ENCODE measurements at regions not wholly inside any gene's neighbourhood (a gene's known extent, or its start where the extent isn't known, plus 50 kb on each side); places are given as distances from the start of the nearest gene placed in this dataset.

DNA sequence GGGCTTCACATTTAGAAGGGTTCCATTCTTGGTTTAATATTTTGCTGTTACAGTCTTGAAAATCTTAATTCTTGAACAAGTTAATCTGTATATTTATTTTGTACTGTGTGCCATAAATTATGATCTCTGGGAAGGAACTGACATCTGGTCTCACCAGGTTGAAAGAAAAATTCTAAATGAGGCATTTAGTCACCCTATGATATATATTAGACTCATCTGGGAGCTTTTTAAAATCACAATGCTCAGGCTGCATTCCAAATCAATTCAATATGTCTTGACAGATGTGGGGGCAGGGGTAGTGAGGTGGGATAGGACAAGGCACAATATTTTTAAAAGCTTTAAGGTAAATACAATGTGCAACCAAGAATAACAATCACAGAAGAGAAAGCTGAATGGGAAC is 569.2 kb downstream of the PRR16 start:
- POLR2A ChIA-PET: no interaction called here
- BruUV-seq (replicated peaks): no TSS peak
- Histone ChIP-seq H3K4me2 (ENCODE audit: insufficient read depth, low read length) (no peak overlapping the region), H3K36me3 (ENCODE audit: control insufficient read depth, insufficient read depth, low read length) (no peaks in the 10 kb centered on the region), H3K4me3 (no peak overlapping the region), H2AFZ (ENCODE audit: low read depth, low read length) (no peak overlapping the region), H3K9me3 (replicated peaks; ENCODE audit: control insufficient read depth, insufficient read depth, low read depth, low read length) (no peaks in the 10 kb centered on the region), H3K4me1 (replicated peaks in 1 of 2; ENCODE audit: control insufficient read depth in 2 of 2, insufficient read depth in 2 of 2, low read length in 2 of 2) (no peaks in the 10 kb centered on the region), H3K27me3 (ENCODE audit: control insufficient read depth in 2 of 2, insufficient read depth in 2 of 2, low read length in 2 of 2) (no peaks in the 10 kb centered on the region), H3K27ac (ENCODE audit: extremely low read depth, low read depth, low read length) (no peak overlapping the region), H3K9ac (ENCODE audit: insufficient read depth in 1 of 2, low read depth in 2 of 2, low read length in 2 of 2) (no peak overlapping the region), H4K20me1 (replicated peaks; ENCODE audit: control insufficient read depth, insufficient read depth, low read length) (no peaks in the 10 kb centered on the region), H3K9me1 (ENCODE audit: control insufficient read depth, insufficient read depth, low read length) (no peaks in the 10 kb centered on the region), H3K79me2 (ENCODE audit: control insufficient read depth, insufficient read depth, low read length) (no peaks in the 10 kb centered on the region)
- DNase-seq (ENCODE audit: extremely low read depth in 1 of 4, low spot score in 3 of 4): no peak
- intact Hi-C loops (cut with micrococcal nuclease) (no loop called here), in situ Hi-C loops (cut with MboI) (no loop called here)
- TF ChIP-seq, protein P1, sequence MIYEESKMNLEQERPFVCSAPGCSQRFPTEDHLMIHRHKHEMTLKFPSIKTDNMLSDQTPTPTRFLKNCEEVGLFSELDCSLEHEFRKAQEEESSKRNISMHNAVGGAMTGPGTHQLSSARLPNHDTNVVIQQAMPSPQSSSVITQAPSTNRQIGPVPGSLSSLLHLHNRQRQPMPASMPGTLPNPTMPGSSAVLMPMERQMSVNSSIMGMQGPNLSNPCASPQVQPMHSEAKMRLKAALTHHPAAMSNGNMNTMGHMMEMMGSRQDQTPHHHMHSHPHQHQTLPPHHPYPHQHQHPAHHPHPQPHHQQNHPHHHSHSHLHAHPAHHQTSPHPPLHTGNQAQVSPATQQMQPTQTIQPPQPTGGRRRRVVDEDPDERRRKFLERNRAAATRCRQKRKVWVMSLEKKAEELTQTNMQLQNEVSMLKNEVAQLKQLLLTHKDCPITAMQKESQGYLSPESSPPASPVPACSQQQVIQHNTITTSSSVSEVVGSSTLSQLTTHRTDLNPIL (CRISPR knock-in tag; IDR thresholded peaks at IDR 0.05): no peak
- FAIRE-seq: no peak
- no peak for ATAC-seq
- CTCF ChIA-PET (ENCODE audit: low intra/inter-chr PET ratio): no interaction called here

DNA sequence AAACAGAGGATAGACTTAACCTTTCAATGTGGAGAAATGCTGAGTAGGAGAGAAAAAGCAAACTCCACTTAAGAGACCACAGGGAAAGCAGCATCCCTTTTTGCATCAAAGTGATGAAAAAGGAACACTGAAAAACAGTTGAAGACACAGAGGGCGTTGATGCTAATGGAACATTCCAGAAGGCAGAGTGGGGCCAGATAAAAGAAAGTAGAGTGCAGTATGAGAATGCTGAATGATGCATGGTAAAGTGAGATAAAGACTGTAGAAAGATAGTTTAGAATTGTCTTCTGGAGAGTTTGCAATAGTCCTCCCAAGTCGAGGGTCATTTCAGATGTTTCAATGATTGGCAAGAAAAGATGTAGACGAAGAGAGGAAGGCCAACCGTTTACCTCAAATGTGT is 574.3 kb downstream of the PRR16 start:
- intact Hi-C loops (cut with micrococcal nuclease) (no loop called here), in situ Hi-C loops (cut with MboI) (no loop called here)
- FAIRE-seq: no peak
- Histone ChIP-seq H4K20me1 (replicated peaks; ENCODE audit: control insufficient read depth, insufficient read depth, low read length) (no peaks in the 10 kb centered on the region), H3K9ac (ENCODE audit: insufficient read depth in 1 of 2, low read depth in 2 of 2, low read length in 2 of 2) (no peak overlapping the region), H3K4me3 (no peak overlapping the region), H3K9me3 (replicated peaks; ENCODE audit: control insufficient read depth, insufficient read depth, low read depth, low read length) (no peaks in the 10 kb centered on the region; the same call in 1 of the 2 replicates), H3K36me3 (ENCODE audit: control insufficient read depth, insufficient read depth, low read length) (no peaks in the 10 kb centered on the region), H3K79me2 (ENCODE audit: control insufficient read depth, insufficient read depth, low read length) (no peaks in the 10 kb centered on the region), H3K27ac (ENCODE audit: extremely low read depth, low read depth, low read length) (no peak overlapping the region), H2AFZ (ENCODE audit: low read depth, low read length) (no peak overlapping the region), H3K4me2 (ENCODE audit: insufficient read depth, low read length) (no peak overlapping the region), H3K27me3 (ENCODE audit: control insufficient read depth in 2 of 2, insufficient read depth in 2 of 2, low read length in 2 of 2) (no peaks in the 10 kb centered on the region), H3K4me1 (replicated peaks in 1 of 2; ENCODE audit: control insufficient read depth in 2 of 2, insufficient read depth in 2 of 2, low read length in 2 of 2) (no peaks in the 10 kb centered on the region), H3K9me1 (ENCODE audit: control insufficient read depth, insufficient read depth, low read length) (no peaks in the 10 kb centered on the region)
- no peak for DNase-seq (ENCODE audit: extremely low read depth in 1 of 4, low spot score in 3 of 4)
- POLR2A ChIA-PET: no interaction called here
- CTCF ChIA-PET (ENCODE audit: low intra/inter-chr PET ratio): no interaction called here
- no peak for ATAC-seq
- WGBS (ENCODE audit: insufficient coverage, low coverage, missing lambda C conversion rate): 4% methylated on average over 4 of the region's 4 CpGs
- BruUV-seq (replicated peaks): no TSS peak
- TF ChIP-seq TEAD4 (IDR thresholded peaks at IDR 0.05; ENCODE audit: low read length) (peak; percentile 63), TEAD4 (CRISPR knock-in tag; IDR thresholded peaks at IDR 0.05; ENCODE audit: borderline replicate concordance) (no peak), NR3C1 (CRISPR knock-in tag; IDR thresholded peaks at IDR 0.05) (no peak), ZNF316 (IDR thresholded peaks at IDR 0.05) (0 out of 2 replicates have a peak, but pooled peaks have one; percentile 4), MEF2D (tag; conservative IDR thresholded peaks at IDR 0.05; ENCODE audit: low read depth) (no peak), TAL1 (IDR thresholded peaks at IDR 0.05) (peak; percentile 55; the same call in 1 of the 2 replicates), TOE1 (IDR thresholded peaks at IDR 0.05; ENCODE audit: borderline replicate concordance) (no peak), TOE1 (CRISPR knock-in tag; IDR thresholded peaks at IDR 0.05; ENCODE audit: borderline replicate concordance, low read depth) (no peak)
- TF ChIP-seq, protein P2, sequence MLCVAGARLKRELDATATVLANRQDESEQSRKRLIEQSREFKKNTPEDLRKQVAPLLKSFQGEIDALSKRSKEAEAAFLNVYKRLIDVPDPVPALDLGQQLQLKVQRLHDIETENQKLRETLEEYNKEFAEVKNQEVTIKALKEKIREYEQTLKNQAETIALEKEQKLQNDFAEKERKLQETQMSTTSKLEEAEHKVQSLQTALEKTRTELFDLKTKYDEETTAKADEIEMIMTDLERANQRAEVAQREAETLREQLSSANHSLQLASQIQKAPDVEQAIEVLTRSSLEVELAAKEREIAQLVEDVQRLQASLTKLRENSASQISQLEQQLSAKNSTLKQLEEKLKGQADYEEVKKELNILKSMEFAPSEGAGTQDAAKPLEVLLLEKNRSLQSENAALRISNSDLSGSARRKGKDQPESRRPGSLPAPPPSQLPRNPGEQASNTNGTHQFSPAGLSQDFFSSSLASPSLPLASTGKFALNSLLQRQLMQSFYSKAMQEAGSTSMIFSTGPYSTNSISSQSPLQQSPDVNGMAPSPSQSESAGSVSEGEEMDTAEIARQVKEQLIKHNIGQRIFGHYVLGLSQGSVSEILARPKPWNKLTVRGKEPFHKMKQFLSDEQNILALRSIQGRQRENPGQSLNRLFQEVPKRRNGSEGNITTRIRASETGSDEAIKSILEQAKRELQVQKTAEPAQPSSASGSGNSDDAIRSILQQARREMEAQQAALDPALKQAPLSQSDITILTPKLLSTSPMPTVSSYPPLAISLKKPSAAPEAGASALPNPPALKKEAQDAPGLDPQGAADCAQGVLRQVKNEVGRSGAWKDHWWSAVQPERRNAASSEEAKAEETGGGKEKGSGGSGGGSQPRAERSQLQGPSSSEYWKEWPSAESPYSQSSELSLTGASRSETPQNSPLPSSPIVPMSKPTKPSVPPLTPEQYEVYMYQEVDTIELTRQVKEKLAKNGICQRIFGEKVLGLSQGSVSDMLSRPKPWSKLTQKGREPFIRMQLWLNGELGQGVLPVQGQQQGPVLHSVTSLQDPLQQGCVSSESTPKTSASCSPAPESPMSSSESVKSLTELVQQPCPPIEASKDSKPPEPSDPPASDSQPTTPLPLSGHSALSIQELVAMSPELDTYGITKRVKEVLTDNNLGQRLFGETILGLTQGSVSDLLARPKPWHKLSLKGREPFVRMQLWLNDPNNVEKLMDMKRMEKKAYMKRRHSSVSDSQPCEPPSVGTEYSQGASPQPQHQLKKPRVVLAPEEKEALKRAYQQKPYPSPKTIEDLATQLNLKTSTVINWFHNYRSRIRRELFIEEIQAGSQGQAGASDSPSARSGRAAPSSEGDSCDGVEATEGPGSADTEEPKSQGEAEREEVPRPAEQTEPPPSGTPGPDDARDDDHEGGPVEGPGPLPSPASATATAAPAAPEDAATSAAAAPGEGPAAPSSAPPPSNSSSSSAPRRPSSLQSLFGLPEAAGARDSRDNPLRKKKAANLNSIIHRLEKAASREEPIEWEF (CRISPR knock-in tag; IDR thresholded peaks at IDR 0.05): no peak

All from K562 (cell line).